Activated CD8-positive, alpha-beta memory T cell treated with anti-CD3 and anti-CD28 coated beads, Interleukin-2, amount 10 ng/mL, durations not matched to agents 7 days and 5 days (primary cell): ENCODE measurements at regions not wholly inside any gene's neighbourhood (a gene's known extent, or its start where the extent isn't known, plus 50 kb on each side); places are given as distances from the start of the nearest gene placed in this dataset.

Source experiments
- ATAC-seq: fragments of 150-1000 bp; cut with Tn5 transposase; one replicate; pipeline ENCODE4 v1.10.0; 2021; ENCODE audit warnings: moderate library complexity
- CTCF ChIA-PET: fragments of 350-600 bp; sonication (Branson Sonifier 250); formaldehyde crosslinking; loops from one replicate; lab custom pipeline; 2021; ENCODE audit warnings: antibody characterized with exemption; lab: Charles Lee
- DNase-seq: peaks from one replicate; pipeline ENCODE4 v3.0.0-alpha.2; 2020
- H3K27ac Mint-ChIP-seq: one replicate; pipeline ENCODE4 v1.8.0; 2021; ENCODE audit warnings: mild to moderate bottlenecking, mixed read lengths
- H3K27me3 Mint-ChIP-seq: one replicate; pipeline ENCODE4 v1.8.0; 2021; ENCODE audit warnings: mixed read lengths
- H3K36me3 Mint-ChIP-seq: one replicate; pipeline ENCODE4 v1.8.0; 2021; ENCODE audit warnings: mild to moderate bottlenecking, mixed read lengths
- H3K4me1 Mint-ChIP-seq: one replicate; pipeline ENCODE4 v1.8.0; 2021; ENCODE audit warnings: mixed read lengths
- H3K4me3 Mint-ChIP-seq: one replicate; pipeline ENCODE4 v1.8.0; 2021; ENCODE audit warnings: mild to moderate bottlenecking, moderate library complexity, mixed read lengths
- H3K9me3 Mint-ChIP-seq: one replicate; pipeline ENCODE4 v1.8.0; 2022; ENCODE audit warnings: low read depth, mixed read lengths

- DNase-seq (no peak), ATAC-seq (no peak)
- H3K36me3 Mint-ChIP-seq, result no peaks in the 10 kb centered on the region
- no peak overlapping the region for H3K4me3 Mint-ChIP-seq
- CTCF ChIA-PET, result interaction anchor here (1.1 kb wide), 1 partner anchor 11 kb away, joined by 4 read pairs; no protein-coding TSS in a partner anchor
- no peaks in the 10 kb centered on the region for H3K4me1 Mint-ChIP-seq
- no peaks in the 10 kb centered on the region for H3K27me3 Mint-ChIP-seq
- H3K9me3 Mint-ChIP-seq, result no peaks in the 10 kb centered on the region
- no peak overlapping the region for H3K27ac Mint-ChIP-seq
Measured at GRCh38 chr13:79668201-79668752, 187.3 kb downstream of the NDFIP2 start.

DNA sequence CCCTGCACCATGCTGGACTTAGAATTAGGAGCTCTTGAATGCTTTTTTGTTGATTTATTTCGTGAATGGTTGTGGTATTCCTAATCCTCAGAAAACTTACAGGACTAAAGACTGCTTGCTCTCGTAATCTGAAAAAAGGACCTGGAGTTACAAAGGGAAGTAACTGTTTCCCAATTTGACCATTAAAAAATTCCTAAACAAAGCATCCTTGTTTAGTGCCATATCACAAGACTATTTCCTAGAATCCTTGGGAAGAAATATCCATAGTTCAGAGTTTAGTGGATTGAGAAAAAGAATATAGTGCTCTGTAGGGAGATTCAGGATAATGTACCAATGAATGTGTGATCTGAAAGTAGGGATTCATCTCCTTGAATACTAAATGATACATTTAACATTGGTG, 186.8 kb downstream of the NDFIP2 start:
- DNase-seq, result no peak
- ATAC-seq, result no peak
- H3K4me3 Mint-ChIP-seq, result no peak overlapping the region
- CTCF ChIA-PET, result interaction anchor here (1.1 kb wide), 1 partner anchor 11 kb away, joined by 4 read pairs; no protein-coding TSS in a partner anchor
- H3K4me1 Mint-ChIP-seq, result no peaks in the 10 kb centered on the region
- no peak overlapping the region for H3K27ac Mint-ChIP-seq
- H3K9me3 Mint-ChIP-seq, result no peaks in the 10 kb centered on the region
- peaks cover 1% of the 10 kb centered on the region for H3K27me3 Mint-ChIP-seq
- no peaks in the 10 kb centered on the region for H3K36me3 Mint-ChIP-seq

GRCh38 chr13:79663977-79664636, 183.2 kb downstream of the NDFIP2 start:
- Mint-ChIP-seq H3K9me3 (no peaks in the 10 kb centered on the region), H3K4me1 (peaks cover 2% of the 10 kb centered on the region), H3K4me3 (no peak overlapping the region), H3K36me3 (no peaks in the 10 kb centered on the region), H3K27ac (no peak overlapping the region), H3K27me3 (peaks cover 15% of the 10 kb centered on the region)
- CTCF ChIA-PET, result no interaction called here
- DNase-seq (no peak), ATAC-seq (no peak)

DNA sequence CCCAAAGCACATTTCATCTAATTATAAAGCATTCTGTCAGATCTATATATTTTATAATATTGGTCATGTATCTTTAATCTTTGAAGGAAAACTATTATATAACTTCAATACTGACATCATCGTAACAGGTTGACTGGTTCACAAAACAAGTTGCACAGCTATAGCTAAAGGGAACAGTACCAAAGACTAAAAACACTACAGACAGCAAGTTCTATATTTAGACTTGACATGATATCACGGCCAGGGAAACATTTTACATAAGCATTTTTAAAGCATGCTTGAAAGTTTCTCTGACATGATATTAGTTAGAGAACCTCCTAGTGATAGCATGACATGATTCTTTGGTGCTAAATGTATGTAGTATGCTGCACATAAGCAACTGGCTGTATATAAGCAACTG, 182.5 kb downstream of the NDFIP2 start:
- H3K36me3 Mint-ChIP-seq, result no peaks in the 10 kb centered on the region
- CTCF ChIA-PET, result no interaction called here
- no peak overlapping the region for H3K27ac Mint-ChIP-seq
- H3K4me3 Mint-ChIP-seq, result no peak overlapping the region
- H3K9me3 Mint-ChIP-seq, result no peaks in the 10 kb centered on the region
- no peak for DNase-seq
- no peak for ATAC-seq
- H3K4me1 Mint-ChIP-seq, result peaks cover 2% of the 10 kb centered on the region
- H3K27me3 Mint-ChIP-seq, result peaks cover 20% of the 10 kb centered on the region

DNA sequence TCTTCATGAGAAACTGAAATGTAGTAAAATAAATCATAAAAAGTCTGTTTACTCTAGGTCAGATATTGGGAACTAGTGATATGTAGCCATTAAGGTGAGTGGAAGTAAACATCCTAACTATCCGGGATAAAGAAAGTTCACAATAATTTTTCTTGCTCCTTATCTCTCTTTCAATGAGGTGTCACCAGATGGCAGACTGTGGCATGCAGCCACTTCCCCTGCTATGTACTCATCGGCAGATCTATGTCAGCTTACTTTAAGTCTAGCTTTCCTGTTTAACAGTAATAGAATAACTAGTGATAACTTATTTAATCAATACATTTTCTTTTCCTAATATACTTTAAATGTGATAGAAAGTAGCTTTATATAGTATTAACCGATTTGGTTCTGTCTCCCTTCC, 181.9 kb downstream of the NDFIP2 start:
- Mint-ChIP-seq H3K36me3 (no peaks in the 10 kb centered on the region), H3K4me3 (no peak overlapping the region), H3K9me3 (no peaks in the 10 kb centered on the region), H3K27me3 (peaks cover 20% of the 10 kb centered on the region), H3K27ac (no peak overlapping the region), H3K4me1 (peaks cover 2% of the 10 kb centered on the region)
- ATAC-seq (no peak), DNase-seq (no peak)
- CTCF ChIA-PET, result no interaction called here

GRCh38 chr13:79660361-79660760, 179.4 kb downstream of the NDFIP2 start:
- Mint-ChIP-seq H3K4me3 (no peak overlapping the region), H3K36me3 (no peaks in the 10 kb centered on the region), H3K27ac (no peak overlapping the region), H3K27me3 (peaks cover 24% of the 10 kb centered on the region), H3K4me1 (peaks cover 2% of the 10 kb centered on the region), H3K9me3 (no peaks in the 10 kb centered on the region)
- CTCF ChIA-PET, result no interaction called here
- DNase-seq (no peak), ATAC-seq (no peak)

DNA sequence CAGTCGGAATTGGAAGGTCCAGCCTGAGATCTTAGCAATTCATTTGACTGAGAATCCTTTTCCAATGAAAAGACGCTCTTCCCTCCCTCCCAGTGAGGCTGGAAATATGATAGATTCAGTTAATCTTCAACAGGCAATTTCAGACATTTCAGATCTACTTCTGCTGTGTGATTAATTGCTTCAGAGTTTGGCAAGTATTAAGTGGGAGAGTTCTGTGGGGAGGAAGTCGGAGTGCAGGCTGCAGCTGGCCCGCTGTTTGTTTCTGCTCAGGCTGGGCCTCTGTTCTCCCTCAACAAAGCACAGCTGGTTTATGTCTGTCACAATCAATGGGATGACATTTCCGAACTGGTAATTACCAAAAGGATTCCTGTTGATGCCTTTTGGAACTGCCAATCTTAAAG, 178.2 kb downstream of the NDFIP2 start:
- DNase-seq (no peak), ATAC-seq (no peak)
- Mint-ChIP-seq H3K27me3 (peaks cover 24% of the 10 kb centered on the region), H3K27ac (no peak overlapping the region), H3K4me1 (peaks cover 2% of the 10 kb centered on the region), H3K4me3 (no peak overlapping the region), H3K9me3 (no peaks in the 10 kb centered on the region), H3K36me3 (no peaks in the 10 kb centered on the region)
- CTCF ChIA-PET, result no interaction called here

GRCh38 chr13:79658333-79658975, 177.5 kb downstream of the NDFIP2 start:
- peaks cover 24% of the 10 kb centered on the region for H3K27me3 Mint-ChIP-seq
- no peaks in the 10 kb centered on the region for H3K36me3 Mint-ChIP-seq
- H3K4me1 Mint-ChIP-seq, result peaks cover 2% of the 10 kb centered on the region
- ATAC-seq (no peak), DNase-seq (no peak)
- H3K9me3 Mint-ChIP-seq, result no peaks in the 10 kb centered on the region
- H3K4me3 Mint-ChIP-seq, result no peak overlapping the region
- CTCF ChIA-PET, result no interaction called here
- no peak overlapping the region for H3K27ac Mint-ChIP-seq

DNA sequence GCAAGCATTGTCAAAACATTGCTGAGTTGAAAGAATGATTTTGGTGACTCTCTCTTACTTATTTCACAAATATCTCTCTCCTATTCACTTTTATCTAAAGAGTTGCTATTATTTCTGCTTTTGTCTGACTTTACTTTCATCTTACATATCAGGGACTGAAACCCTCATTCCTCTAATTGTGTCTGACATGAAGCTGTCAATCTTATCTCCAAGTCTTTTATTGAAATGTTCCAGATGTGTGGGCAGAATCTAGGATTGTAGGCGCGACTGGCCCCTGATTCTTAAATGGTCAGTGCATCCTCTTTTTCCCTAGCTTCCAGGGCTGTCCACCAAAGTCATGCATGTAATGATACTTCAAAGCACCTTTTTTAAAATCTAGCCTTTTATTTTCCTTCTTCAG, 174.6 kb downstream of the NDFIP2 start:
- no peak overlapping the region for H3K27ac Mint-ChIP-seq
- DNase-seq (no peak), ATAC-seq (no peak)
- H3K9me3 Mint-ChIP-seq, result no peaks in the 10 kb centered on the region
- no peak overlapping the region for H3K4me3 Mint-ChIP-seq
- peaks cover 13% of the 10 kb centered on the region for H3K27me3 Mint-ChIP-seq
- CTCF ChIA-PET, result no interaction called here
- no peaks in the 10 kb centered on the region for H3K36me3 Mint-ChIP-seq
- H3K4me1 Mint-ChIP-seq, result peaks cover 2% of the 10 kb centered on the region

DNA sequence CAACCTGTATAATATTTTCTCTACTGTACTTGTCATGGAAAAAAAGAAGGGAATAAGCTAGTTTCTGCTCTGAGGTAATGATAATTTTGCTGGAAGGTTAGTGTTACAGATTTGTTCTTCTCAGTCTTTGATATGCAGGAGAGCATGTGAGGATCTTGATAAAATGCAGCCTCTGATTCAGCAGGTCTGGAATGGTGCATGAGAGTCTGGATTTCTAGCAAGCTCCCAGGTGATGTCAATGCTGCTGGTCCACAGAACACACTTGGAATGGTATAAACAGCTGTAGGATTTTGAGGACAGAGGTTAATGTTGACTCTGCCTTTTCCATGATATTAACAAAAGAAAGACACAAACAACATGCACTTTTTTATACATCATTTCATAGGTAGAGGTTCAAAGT, 173.6 kb downstream of the NDFIP2 start:
- no peak for ATAC-seq
- Mint-ChIP-seq H3K27me3 (peaks cover 12% of the 10 kb centered on the region), H3K9me3 (no peaks in the 10 kb centered on the region), H3K27ac (no peak overlapping the region), H3K36me3 (no peaks in the 10 kb centered on the region), H3K4me3 (no peak overlapping the region), H3K4me1 (no peaks in the 10 kb centered on the region)
- CTCF ChIA-PET, result no interaction called here
- DNase-seq, result no peak

GRCh38 chr13:79650688-79651087, 169.7 kb downstream of the NDFIP2 start:
- CTCF ChIA-PET, result no interaction called here
- Mint-ChIP-seq H3K27me3 (no peaks in the 10 kb centered on the region), H3K9me3 (no peaks in the 10 kb centered on the region), H3K4me3 (no peak overlapping the region), H3K36me3 (no peaks in the 10 kb centered on the region), H3K27ac (no peak overlapping the region), H3K4me1 (no peaks in the 10 kb centered on the region)
- DNase-seq (no peak), ATAC-seq (no peak)

- H3K27ac Mint-ChIP-seq, result no peak overlapping the region
- H3K36me3 Mint-ChIP-seq, result no peaks in the 10 kb centered on the region
- H3K4me3 Mint-ChIP-seq, result no peak overlapping the region
- H3K27me3 Mint-ChIP-seq, result no peaks in the 10 kb centered on the region
- no peaks in the 10 kb centered on the region for H3K4me1 Mint-ChIP-seq
- no peaks in the 10 kb centered on the region for H3K9me3 Mint-ChIP-seq
- ATAC-seq, result no peak
- no peak for DNase-seq
- CTCF ChIA-PET, result no interaction called here
Measured at GRCh38 chr13:79648191-79648590, 167.2 kb downstream of the NDFIP2 start.

- Mint-ChIP-seq H3K4me3 (no peak overlapping the region), H3K36me3 (no peaks in the 10 kb centered on the region), H3K27me3 (no peaks in the 10 kb centered on the region), H3K4me1 (no peaks in the 10 kb centered on the region), H3K27ac (no peak overlapping the region), H3K9me3 (no peaks in the 10 kb centered on the region)
- CTCF ChIA-PET, result no interaction called here
- DNase-seq (no peak), ATAC-seq (no peak)
Measured at GRCh38 chr13:79647533-79647932, 166.6 kb downstream of the NDFIP2 start.

DNA sequence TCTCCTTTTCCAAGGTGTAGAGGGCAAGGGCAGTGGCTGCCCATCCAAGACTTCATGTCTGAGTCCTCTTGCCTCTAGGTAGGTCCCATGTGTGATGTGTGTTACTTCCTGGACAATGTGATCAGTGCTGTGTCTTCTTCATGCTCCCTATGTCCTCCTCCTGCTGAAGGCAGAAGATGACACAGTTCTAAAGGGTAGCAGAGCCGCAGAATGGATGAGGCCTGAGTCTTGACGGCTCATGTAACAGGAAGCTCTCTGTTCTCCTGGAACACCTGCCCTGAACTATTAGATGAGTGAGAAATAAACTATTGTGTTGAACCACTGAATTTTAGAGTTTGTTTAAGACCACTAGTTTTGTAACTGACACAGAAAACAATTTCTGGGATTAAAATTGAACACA, 165.9 kb downstream of the NDFIP2 start:
- Mint-ChIP-seq H3K4me1 (no peaks in the 10 kb centered on the region), H3K9me3 (no peaks in the 10 kb centered on the region), H3K27ac (no peak overlapping the region), H3K4me3 (no peak overlapping the region), H3K27me3 (no peaks in the 10 kb centered on the region), H3K36me3 (no peaks in the 10 kb centered on the region)
- CTCF ChIA-PET, result no interaction called here
- DNase-seq (no peak), ATAC-seq (no peak)
